Chondrocyte (in vitro differentiated cells): ENCODE measurements at regions not wholly inside any gene's neighbourhood (a gene's known extent, or its start where the extent isn't known, plus 50 kb on each side); places are given as distances from the start of the nearest gene placed in this dataset.

Experiments used
- DNase-seq: peaks from one replicate; pipeline ENCODE4 v3.0.0; 2021; ENCODE audit warnings: mixed read lengths, low spot score
- H3K27ac Mint-ChIP-seq: one replicate; pipeline ENCODE4 v1.8.0; 2021; ENCODE audit warnings: mild to moderate bottlenecking, moderate library complexity, mixed read lengths; ENCODE audit not compliant: unreplicated experiment
- H3K27me3 Mint-ChIP-seq: 2 replicates; pipeline ENCODE4 v1.8.0; 2021; ENCODE audit warnings: low read depth, mixed read lengths
- H3K36me3 Mint-ChIP-seq: 2 replicates; pipeline ENCODE4 v1.8.0; 2021; ENCODE audit warnings: low read depth, mixed read lengths
- H3K4me1 Mint-ChIP-seq: 2 replicates; pipeline ENCODE4 v1.8.0; 2021; ENCODE audit warnings: low read depth, mild to moderate bottlenecking, mixed read lengths
- H3K4me3 Mint-ChIP-seq: one replicate; pipeline ENCODE4 v1.8.0; 2021; ENCODE audit warnings: mild to moderate bottlenecking, moderate library complexity, mixed read lengths; ENCODE audit not compliant: unreplicated experiment
- H3K9me3 Mint-ChIP-seq: 2 replicates; pipeline ENCODE4 v1.8.0; 2021; ENCODE audit warnings: low read depth, mixed read lengths
- CTCF ChIP-seq: fragments of 200-600 bp; sonication (generic); IDR thresholded peaks from 2 replicates; pipeline ENCODE4 v1.5.0; 2021; ENCODE audit warnings: antibody characterized with exemption, mild to moderate bottlenecking, moderate library complexity

- no peak overlapping the region for H3K4me3 Mint-ChIP-seq
- H3K4me1 Mint-ChIP-seq: peaks cover 10% of the 10 kb centered on the region
- no peak for DNase-seq
- peaks cover 4% of the 10 kb centered on the region for H3K9me3 Mint-ChIP-seq
- peaks cover 24% of the 10 kb centered on the region for H3K27me3 Mint-ChIP-seq
- peaks cover 3% of the 10 kb centered on the region for H3K36me3 Mint-ChIP-seq
- H3K27ac Mint-ChIP-seq: no peak overlapping the region
- TF ChIP-seq CTCF: no peak
These were observed 213.5 kb upstream of the PDE10A start for GRCh38 chr6:165876588-165876987.

- Mint-ChIP-seq H3K27ac (no peak overlapping the region), H3K9me3 (peaks cover 4% of the 10 kb centered on the region), H3K27me3 (peaks cover 26% of the 10 kb centered on the region), H3K36me3 (peaks cover 3% of the 10 kb centered on the region), H3K4me3 (no peak overlapping the region), H3K4me1 (peaks cover 10% of the 10 kb centered on the region)
- TF ChIP-seq CTCF: no peak
- no peak for DNase-seq
These were observed 212.9 kb upstream of the PDE10A start for GRCh38 chr6:165875946-165876345.

- DNase-seq: no peak
- Mint-ChIP-seq H3K4me3 (no peak overlapping the region), H3K9me3 (peaks cover 23% of the 10 kb centered on the region), H3K36me3 (peaks cover 8% of the 10 kb centered on the region), H3K4me1 (peaks cover 12% of the 10 kb centered on the region), H3K27me3 (peaks cover 26% of the 10 kb centered on the region), H3K27ac (no peak overlapping the region)
- TF ChIP-seq CTCF: no peak
These were observed 210.9 kb upstream of the PDE10A start for GRCh38 chr6:165873976-165874375.

- Mint-ChIP-seq H3K9me3 (peaks cover 31% of the 10 kb centered on the region), H3K4me1 (peaks cover 12% of the 10 kb centered on the region), H3K27ac (no peak overlapping the region), H3K36me3 (peaks cover 7% of the 10 kb centered on the region), H3K27me3 (peaks cover 21% of the 10 kb centered on the region), H3K4me3 (no peak overlapping the region)
- no peak for DNase-seq
- no peak for TF ChIP-seq CTCF
These were observed 209.8 kb upstream of the PDE10A start for GRCh38 chr6:165872811-165873210.

GRCh38 chr6:165872311-165872710, 209.3 kb upstream of the PDE10A start:
- Mint-ChIP-seq H3K9me3 (peaks cover 35% of the 10 kb centered on the region), H3K27me3 (peaks cover 21% of the 10 kb centered on the region), H3K36me3 (peaks cover 7% of the 10 kb centered on the region), H3K4me3 (no peak overlapping the region), H3K4me1 (peaks cover 12% of the 10 kb centered on the region), H3K27ac (no peak overlapping the region)
- TF ChIP-seq CTCF: no peak
- DNase-seq: no peak
